Muscle layer of colon (tissue), 2 donors: ENCODE measurements at regions not wholly inside any gene's neighbourhood (a gene's known extent, or its start where the extent isn't known, plus 50 kb on each side); places are given as distances from the start of the nearest gene placed in this dataset.

Experiments used
- H3K27ac ChIP-seq: one replicate; pipeline ENCODE4 v1.7.0; 2013; ENCODE audit warnings: low read depth, mild to moderate bottlenecking, low read length, moderate library complexity
- H3K27me3 ChIP-seq, 2 donors: one replicate each; pipeline ENCODE4 v1.7.0; 2013; ENCODE audit warnings: low read length in 2 of 2, mild to moderate bottlenecking in 2 of 2; ENCODE audit not compliant: insufficient read depth in 2 of 2, control insufficient read depth in 1 of 2
- H3K36me3 ChIP-seq: one replicate; pipeline ENCODE4 v1.7.0; 2013; ENCODE audit warnings: mild to moderate bottlenecking, low read length; ENCODE audit not compliant: insufficient read depth
- H3K4me1 ChIP-seq: one replicate; pipeline ENCODE4 v1.7.0; 2013; ENCODE audit warnings: mild to moderate bottlenecking, low read length; ENCODE audit not compliant: insufficient read depth
- H3K4me3 ChIP-seq, 2 donors: one replicate each; pipeline ENCODE4 v1.7.0; 2013; ENCODE audit warnings: low read length in 2 of 2, low read depth in 1 of 2, mild to moderate bottlenecking in 1 of 2, moderate library complexity in 1 of 2
- H3K9ac ChIP-seq: one replicate; pipeline ENCODE4 v1.7.0; 2013; ENCODE audit warnings: low read length
- H3K9me3 ChIP-seq: one replicate; pipeline ENCODE4 v1.7.0; 2013; ENCODE audit warnings: mild to moderate bottlenecking, low read length
- donor health status: abdominal sarcoma.
- donor health status: Adenocarcinoma of cecum.

- H3K27ac ChIP-seq: no peak overlapping the region
- peaks cover 10% of the 10 kb centered on the region for H3K4me1 ChIP-seq
- H3K9ac ChIP-seq: no peak overlapping the region
- no peaks in the 10 kb centered on the region for H3K9me3 ChIP-seq
- H3K27me3 ChIP-seq: no peaks in the 10 kb centered on the region
- H3K4me3 ChIP-seq: no peak overlapping the region
- peaks cover 9% of the 10 kb centered on the region for H3K36me3 ChIP-seq
Measured at GRCh38 chr5:124642151-124642550, 104.3 kb downstream of the ZNF608 start.

GRCh38 chr5:124641154-124641792 is 105.2 kb downstream of the ZNF608 start:
- H3K9me3 ChIP-seq: no peaks in the 10 kb centered on the region
- no peak overlapping the region for H3K9ac ChIP-seq
- H3K27me3 ChIP-seq: no peaks in the 10 kb centered on the region
- peaks cover 9% of the 10 kb centered on the region for H3K36me3 ChIP-seq
- H3K4me1 ChIP-seq: peaks cover 10% of the 10 kb centered on the region
- no peak overlapping the region for H3K27ac ChIP-seq
- no peak overlapping the region for H3K4me3 ChIP-seq

GRCh38 chr5:124639095-124639665 is 107.3 kb downstream of the ZNF608 start:
- Histone ChIP-seq H3K9ac (no peak overlapping the region), H3K36me3 (peaks cover 9% of the 10 kb centered on the region), H3K4me3 (no peak overlapping the region), H3K9me3 (no peaks in the 10 kb centered on the region), H3K27me3 (no peaks in the 10 kb centered on the region), H3K4me1 (peaks cover 18% of the 10 kb centered on the region), H3K27ac (no peak overlapping the region)

- no peak overlapping the region for H3K27ac ChIP-seq
- peaks cover 9% of the 10 kb centered on the region for H3K36me3 ChIP-seq
- H3K9ac ChIP-seq: no peak overlapping the region
- no peaks in the 10 kb centered on the region for H3K27me3 ChIP-seq
- no peak overlapping the region for H3K4me3 ChIP-seq
- H3K4me1 ChIP-seq: peaks cover 11% of the 10 kb centered on the region
- H3K9me3 ChIP-seq: no peaks in the 10 kb centered on the region
Measured at GRCh38 chr5:124637011-124637410, 109.4 kb downstream of the ZNF608 start.

- Histone ChIP-seq H3K4me1 (peaks cover 8% of the 10 kb centered on the region), H3K27ac (no peak overlapping the region), H3K9me3 (no peaks in the 10 kb centered on the region)
Measured at GRCh38 chr5:124634741-124635323, 111.6 kb downstream of the ZNF608 start.

GRCh38 chr5:124634228-124634739 is 112.2 kb downstream of the ZNF608 start:
- no peak overlapping the region for H3K27ac ChIP-seq
- no peaks in the 10 kb centered on the region for H3K36me3 ChIP-seq
- no peak overlapping the region for H3K4me3 ChIP-seq
- H3K9me3 ChIP-seq: no peaks in the 10 kb centered on the region
- peaks cover 8% of the 10 kb centered on the region for H3K4me1 ChIP-seq
- H3K9ac ChIP-seq: no peak overlapping the region
- no peaks in the 10 kb centered on the region for H3K27me3 ChIP-seq

More at GRCh38 chr5:124634741-124635323, 111.6 kb downstream of the ZNF608 start:
- no peaks in the 10 kb centered on the region for H3K36me3 ChIP-seq
- H3K9ac ChIP-seq: no peak overlapping the region
- H3K27me3 ChIP-seq: no peaks in the 10 kb centered on the region
- no peak overlapping the region for H3K4me3 ChIP-seq

GRCh38 chr5:124633209-124633608 is 113.2 kb downstream of the ZNF608 start:
- no peak overlapping the region for H3K27ac ChIP-seq
- no peak overlapping the region for H3K9ac ChIP-seq

GRCh38 chr5:124631874-124632550 is 114.4 kb downstream of the ZNF608 start:
- Histone ChIP-seq H3K27me3 (no peaks in the 10 kb centered on the region), H3K36me3 (no peaks in the 10 kb centered on the region), H3K9ac (no peak overlapping the region), H3K4me1 (peaks cover 8% of the 10 kb centered on the region), H3K27ac (no peak overlapping the region), H3K9me3 (no peaks in the 10 kb centered on the region), H3K4me3 (no peak overlapping the region)

More at GRCh38 chr5:124633209-124633608, 113.2 kb downstream of the ZNF608 start:
- peaks cover 8% of the 10 kb centered on the region for H3K4me1 ChIP-seq
- no peaks in the 10 kb centered on the region for H3K27me3 ChIP-seq
- no peaks in the 10 kb centered on the region for H3K9me3 ChIP-seq
- H3K36me3 ChIP-seq: no peaks in the 10 kb centered on the region
- no peak overlapping the region for H3K4me3 ChIP-seq

- Histone ChIP-seq H3K27ac (no peak overlapping the region), H3K9ac (no peak overlapping the region), H3K36me3 (no peaks in the 10 kb centered on the region), H3K4me1 (peaks cover 8% of the 10 kb centered on the region), H3K4me3 (no peak overlapping the region), H3K9me3 (no peaks in the 10 kb centered on the region), H3K27me3 (no peaks in the 10 kb centered on the region)
Measured at GRCh38 chr5:124630767-124631704, 115.4 kb downstream of the ZNF608 start.

- H3K9me3 ChIP-seq: no peaks in the 10 kb centered on the region
- no peak overlapping the region for H3K4me3 ChIP-seq
- H3K9ac ChIP-seq: no peak overlapping the region
Measured at GRCh38 chr5:124628721-124629596, 117.5 kb downstream of the ZNF608 start.

More at GRCh38 chr5:124628721-124629596, 117.5 kb downstream of the ZNF608 start:
- H3K36me3 ChIP-seq: no peaks in the 10 kb centered on the region
- no peaks in the 10 kb centered on the region for H3K27me3 ChIP-seq
- no peaks in the 10 kb centered on the region for H3K4me1 ChIP-seq
- no peak overlapping the region for H3K27ac ChIP-seq
